Activated CD8-positive, alpha-beta memory T cell treated with anti-CD3 and anti-CD28 coated beads for 36 hours (primary cell): ENCODE measurements at regions not wholly inside any gene's neighbourhood (a gene's known extent, or its start where the extent isn't known, plus 50 kb on each side); places are given as distances from the start of the nearest gene placed in this dataset.

Experiments used
- CTCF ChIA-PET: fragments of 350-600 bp; sonication (Branson Sonifier 250); formaldehyde crosslinking; loops from one replicate; lab custom pipeline; 2021; ENCODE audit warnings: antibody characterized with exemption; lab: Charles Lee
- POLR2A ChIA-PET: fragments of 350-600 bp; sonication (Branson Sonifier 250); formaldehyde crosslinking; loops from one replicate; lab custom pipeline; 2021; ENCODE audit warnings: antibody characterized with exemption; lab: Charles Lee

DNA sequence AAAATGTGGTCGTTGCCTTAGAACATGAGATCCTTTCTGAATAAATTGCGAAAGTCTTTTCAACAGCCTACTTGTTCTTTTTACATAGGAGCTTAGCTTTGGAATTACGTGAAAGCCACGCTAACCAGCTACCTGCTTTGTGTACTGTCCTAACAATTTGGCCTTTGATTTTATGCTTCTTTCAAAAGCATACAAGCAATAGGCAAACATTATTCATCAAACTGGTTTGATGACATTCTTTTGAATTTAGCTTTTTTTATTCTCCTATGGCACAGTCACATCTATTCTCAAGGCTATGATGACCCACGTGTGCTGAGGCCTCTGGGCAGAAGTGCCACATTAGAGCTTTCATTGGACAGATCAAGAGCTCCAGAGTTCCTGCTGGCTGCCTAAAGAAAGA lies 178.0 kb upstream of the DPT start:
- CTCF ChIA-PET, result no interaction called here
- POLR2A ChIA-PET, result no interaction called here

DNA sequence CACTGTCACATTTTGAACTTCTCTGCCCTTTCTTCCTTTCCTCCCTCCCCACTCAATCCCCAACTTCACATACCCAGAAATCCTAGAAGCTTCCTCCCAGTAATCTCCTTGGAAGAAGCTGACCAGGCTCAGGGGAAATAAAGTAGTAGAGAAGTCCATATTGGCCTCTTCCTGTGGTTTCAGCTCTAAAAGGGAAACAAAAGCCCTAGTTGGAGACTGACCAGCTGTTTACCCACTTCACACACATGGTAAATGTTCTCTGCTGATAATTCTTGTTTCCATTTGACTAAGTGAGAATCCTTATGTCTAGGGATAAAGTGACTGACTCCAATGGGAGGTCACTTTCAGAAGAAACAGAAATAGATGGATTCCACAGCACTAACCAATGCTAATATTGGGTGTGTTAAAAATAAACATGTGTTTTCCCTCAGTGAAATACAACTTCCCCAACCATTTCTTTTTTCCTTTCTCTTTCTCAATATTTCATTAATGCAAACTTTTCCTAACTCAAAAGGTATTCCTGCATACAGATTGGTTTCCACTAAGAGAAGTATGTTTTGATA lies 178.9 kb upstream of the DPT start:
- ChIA-PET POLR2A (no interaction called here), CTCF (no interaction called here)

DNA sequence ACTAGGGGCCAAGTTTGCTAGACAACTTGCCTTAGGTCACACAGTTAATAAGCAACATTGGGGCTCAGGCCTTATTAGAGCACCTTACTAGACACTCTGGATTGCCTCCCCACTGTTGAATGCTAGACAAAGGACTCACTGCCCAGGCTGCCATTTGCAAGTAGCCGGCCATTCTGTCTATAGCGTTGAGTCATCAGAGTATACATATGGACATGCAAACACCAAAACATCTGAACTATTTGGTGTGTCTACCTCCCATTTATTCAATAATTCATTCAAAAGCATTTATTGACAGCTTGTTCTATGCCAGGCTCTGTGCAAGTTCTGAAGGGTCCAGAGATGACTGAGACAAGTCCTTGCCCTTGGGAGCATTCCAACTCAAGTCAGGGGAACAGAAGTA lies 181.4 kb upstream of the DPT start:
- CTCF ChIA-PET, result no interaction called here
- POLR2A ChIA-PET, result no interaction called here

DNA sequence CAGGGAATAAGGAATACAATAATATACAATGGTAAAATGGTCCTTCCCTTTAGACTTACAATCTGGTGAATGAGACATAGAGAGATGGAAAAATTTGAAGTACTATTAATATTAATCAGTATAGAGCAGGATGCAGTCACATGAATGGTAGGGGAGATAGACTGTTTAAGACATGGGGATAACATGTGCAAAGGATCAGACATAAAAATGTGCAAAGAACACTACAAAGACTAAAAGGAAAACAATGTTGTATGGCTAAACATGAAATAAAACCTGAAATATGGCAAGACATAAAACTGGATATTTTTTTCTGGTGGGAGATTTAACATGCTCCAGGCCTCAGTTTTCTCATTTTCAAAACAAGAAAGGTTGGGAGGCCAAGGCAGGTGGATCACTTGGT lies 182.4 kb upstream of the DPT start:
- CTCF ChIA-PET, result no interaction called here

DNA sequence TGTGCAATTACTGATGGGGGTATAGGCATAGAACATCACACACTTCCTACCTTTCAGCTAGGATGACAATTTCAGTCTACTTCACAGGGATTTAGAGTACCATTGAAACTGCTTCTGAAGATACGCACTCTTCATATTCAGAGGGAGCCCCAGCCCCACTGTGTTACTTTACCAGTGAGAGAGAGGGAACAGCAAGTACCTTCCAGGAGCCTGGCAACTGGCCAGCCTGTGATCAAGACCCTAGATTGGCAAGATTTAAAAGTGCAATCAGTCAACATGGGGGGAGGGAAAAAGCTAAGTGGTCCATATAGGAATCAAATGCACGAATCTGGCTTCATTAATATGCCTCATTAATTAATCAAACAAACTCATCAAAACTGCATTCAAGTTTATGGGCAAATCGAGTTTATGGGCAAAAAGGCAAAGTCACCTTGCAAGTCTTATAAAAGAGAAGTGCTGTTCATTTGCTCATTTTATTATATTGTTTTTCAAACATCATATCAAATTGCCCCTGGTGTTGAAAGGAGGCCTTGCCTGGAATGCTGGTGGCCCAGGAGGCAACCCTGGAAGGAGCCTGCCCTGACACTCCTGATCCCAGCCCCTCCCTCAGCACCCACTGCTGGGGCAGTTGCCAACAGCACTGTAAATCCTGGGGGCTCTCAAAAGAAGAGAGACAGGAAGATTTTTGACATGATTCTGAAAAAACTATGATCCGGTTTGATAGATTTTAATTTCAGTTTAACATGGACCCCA lies 184.9 kb upstream of the DPT start:
- ChIA-PET CTCF (no interaction called here), POLR2A (no interaction called here)

More for the DNA sequence above, 182.4 kb upstream of the DPT start:
- POLR2A ChIA-PET, result interaction anchor here (0.7 kb wide), 1 partner anchor 129 kb away, joined by 11 read pairs; no protein-coding TSS in a partner anchor

DNA sequence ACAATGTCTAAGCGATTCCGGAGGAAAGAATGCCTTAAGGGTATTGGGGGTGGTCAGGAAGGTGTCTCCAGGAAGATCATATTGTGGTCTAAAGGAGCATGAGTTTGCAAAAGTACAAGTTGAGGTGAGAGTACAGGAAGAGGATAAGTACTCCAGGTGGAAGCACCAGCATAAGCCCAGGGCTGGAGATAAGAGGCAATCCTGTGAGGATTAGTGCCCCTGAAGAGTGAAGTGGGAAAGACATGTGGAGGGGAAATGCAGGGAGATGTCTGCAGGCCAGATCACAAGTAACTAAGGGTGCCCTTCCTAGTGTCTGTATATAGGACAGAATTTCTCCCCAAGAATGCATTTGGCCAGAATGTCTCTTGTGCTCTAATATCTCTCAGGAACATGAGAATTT lies 188.3 kb upstream of the DPT start:
- POLR2A ChIA-PET, result no interaction called here
- CTCF ChIA-PET, result no interaction called here

DNA sequence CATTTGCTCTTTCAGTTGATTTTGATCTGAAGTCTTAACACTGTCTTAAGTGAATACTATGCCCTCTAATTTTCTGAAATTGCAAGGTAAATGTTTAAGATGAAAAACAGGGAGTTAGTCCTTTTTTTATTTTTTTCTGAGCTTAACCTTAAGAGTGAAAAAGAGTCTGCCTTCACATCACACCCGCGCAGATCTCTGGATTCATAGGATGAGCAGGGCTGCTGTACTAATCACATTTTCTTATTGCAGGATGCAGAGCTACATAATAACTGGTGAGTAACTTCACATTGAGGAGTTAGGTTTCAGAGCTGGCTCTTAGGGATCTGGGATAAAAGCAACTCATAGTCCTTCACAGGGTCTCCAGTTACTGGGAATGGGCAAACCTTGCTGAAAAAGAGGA lies 188.7 kb upstream of the ATP1B1 start:
- CTCF ChIA-PET, result no interaction called here
- POLR2A ChIA-PET, result no interaction called here

DNA sequence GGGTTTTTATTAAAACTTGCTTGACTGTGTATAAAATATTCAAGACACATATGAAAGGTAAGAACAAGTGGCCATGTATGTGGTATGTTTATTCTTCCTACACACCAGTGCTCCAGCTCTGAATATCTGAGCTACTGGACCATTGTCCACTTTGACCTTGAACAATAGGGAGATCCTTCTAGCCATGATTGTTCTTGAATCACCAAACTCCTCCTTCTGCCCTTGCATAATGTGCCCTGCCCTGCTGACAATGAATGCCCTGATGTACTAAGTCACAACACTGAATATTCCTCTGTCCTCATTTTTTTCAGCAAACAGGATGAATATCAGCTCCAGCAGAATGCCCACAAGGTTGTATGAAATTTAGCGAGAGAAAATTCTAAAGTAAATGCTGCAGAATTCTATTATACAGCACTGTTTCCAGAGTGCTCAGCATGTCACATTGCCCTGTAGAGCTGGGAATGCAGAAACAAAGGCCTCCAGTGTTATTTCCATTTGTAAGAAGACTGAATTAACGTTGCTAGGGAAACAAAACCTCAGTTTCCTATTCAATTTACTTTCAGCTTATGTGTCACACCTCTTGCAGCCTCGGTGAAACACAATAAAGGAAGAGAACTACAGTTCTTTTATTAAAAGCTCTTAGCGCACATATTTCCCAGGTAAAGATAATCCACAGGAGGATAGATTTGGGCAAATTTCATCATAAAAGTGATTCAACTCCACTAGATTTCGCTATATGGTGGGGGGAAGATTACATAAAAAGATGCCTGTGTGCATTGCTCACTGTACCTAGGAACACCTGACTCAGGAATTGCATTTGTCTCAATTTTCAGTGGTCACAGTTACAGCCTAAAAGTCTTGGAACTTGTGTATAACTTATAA lies 187.4 kb upstream of the ATP1B1 start:
- POLR2A ChIA-PET, result no interaction called here
- CTCF ChIA-PET, result no interaction called here

DNA sequence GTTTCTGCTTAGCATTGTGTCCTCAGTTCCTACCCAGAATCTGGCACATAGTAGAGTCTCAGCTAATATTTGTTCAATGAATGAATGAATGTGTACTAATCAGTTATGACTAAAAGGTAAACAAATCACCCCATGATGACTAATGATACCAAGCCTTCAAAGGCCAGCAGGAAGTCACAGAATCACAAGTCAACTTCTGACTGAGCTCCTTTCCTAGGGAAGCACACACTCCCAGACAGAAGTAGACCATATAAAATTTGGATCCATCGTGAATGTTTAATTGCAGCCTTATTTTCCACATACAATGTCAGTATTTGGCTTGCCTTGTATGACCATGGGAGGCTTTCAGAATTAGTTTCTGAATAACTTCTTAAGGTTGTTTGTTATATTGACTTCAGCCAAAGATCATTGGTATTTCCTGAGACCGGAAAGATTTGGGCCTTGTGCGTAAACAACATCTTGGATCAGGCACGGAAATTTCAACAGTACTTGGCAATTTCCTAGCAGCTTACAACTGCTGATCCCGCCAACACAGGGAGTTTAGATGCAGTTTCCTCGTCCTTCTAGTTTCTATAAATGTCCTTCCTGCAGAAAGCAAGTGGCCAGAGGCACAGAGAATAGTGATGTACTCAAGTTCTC lies 185.9 kb upstream of the ATP1B1 start:
- ChIA-PET POLR2A (no interaction called here), CTCF (no interaction called here)

DNA sequence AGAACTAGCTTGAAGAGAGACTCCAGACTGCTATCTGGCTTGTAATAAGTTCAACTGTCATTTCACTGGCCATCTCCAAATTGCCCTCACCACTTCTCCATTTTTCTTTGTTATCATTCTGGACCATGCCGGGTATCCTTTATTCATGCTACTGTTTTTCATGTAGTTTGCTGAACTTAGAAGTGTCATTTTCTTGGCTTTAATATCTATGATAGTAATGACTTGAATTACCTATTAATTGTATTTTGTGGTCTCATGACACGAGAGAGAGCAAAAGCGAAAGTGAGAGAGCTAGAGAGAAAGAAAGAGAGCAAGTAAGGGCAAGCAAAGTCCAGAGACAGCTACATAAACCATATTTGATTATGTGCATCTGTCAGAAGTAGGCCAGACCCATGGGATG lies 184.9 kb upstream of the ATP1B1 start:
- POLR2A ChIA-PET, result no interaction called here
- CTCF ChIA-PET, result no interaction called here

DNA sequence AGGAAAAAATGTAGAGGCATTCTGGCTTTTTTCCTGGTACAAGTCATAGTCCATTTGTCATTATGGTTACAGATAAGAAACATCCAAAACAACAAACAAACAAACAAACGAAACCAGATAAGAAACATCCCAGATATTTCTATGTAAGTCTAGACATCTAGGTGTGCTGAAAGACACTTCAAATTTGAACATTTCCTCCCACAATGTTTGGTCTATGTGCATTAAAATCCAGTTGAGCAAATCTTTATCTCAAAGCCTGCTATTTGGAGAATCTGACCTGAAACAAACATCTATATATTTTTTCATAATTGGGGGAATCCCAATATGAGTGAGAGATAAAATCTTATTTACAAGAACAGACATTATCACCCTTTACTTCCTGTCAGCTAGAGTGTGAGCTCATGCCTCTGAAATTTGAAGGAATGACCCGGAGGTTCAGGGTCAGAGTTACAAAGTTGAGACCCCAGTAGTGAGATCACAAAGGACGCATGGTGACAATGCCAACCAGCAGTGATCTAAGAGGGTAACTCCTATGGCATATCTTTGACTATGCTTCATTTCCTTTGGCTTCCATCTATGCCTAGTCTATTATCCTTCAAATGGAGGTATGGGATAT lies 182.9 kb upstream of the ATP1B1 start:
- ChIA-PET POLR2A (no interaction called here), CTCF (no interaction called here)

DNA sequence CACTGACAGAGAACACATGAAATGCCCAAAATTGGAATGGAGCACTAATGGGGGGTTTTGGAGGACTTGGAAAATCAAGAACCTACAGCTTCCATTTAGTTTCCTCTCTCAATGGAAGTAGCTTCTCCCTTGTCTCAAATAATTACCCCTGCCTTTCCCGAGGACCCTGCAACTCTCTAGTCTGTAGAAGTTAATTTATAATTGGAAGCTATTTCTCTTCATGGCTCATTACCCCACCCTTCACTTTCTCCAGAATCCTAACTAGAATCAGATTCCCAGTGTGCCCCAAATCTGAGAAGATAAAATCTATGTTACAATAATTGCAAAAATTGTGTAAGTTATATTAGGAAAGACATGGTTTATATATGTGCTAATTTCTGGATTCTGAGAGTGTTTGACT lies 181.5 kb upstream of the ATP1B1 start:
- POLR2A ChIA-PET, result no interaction called here
- CTCF ChIA-PET, result no interaction called here

DNA sequence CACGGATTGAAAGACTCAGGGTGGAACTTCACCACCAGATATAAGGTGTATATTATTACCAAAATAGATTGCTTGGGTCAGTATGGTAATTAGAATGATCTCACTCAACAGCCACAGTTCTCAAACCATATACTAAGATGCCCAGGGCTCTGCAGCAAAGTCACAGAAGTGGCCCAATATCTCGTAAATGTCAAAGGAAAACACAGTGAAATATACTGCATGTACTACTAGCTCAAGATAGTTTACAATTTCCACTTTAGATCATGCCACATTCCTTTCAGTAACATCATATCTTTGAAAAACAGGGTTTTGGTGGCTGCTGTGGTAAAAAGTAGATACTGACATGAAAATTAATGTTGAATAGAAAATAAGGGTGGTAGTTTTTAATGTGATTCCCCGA lies 180.3 kb upstream of the ATP1B1 start:
- POLR2A ChIA-PET, result no interaction called here
- CTCF ChIA-PET, result no interaction called here

DNA sequence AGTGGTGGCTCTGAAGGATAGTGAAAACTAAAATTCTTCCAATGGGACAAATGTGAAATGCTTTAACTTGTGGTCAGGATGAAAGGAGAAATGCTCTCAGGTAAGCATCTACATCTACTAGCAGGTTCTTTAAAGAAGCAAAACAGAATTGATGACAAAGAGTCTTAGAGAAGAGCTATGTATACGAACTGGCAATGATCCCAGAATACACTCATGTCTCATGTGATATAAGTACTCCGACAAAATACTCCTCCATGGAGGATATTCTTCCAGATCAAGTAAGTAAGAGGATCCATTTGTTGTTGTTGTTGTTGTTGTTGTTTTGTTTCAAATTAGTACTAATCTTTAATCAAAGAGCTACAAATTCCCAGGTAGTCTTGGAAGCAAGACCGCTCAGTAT lies 174.0 kb upstream of the ATP1B1 start:
- CTCF ChIA-PET, result no interaction called here
- POLR2A ChIA-PET, result no interaction called here

DNA sequence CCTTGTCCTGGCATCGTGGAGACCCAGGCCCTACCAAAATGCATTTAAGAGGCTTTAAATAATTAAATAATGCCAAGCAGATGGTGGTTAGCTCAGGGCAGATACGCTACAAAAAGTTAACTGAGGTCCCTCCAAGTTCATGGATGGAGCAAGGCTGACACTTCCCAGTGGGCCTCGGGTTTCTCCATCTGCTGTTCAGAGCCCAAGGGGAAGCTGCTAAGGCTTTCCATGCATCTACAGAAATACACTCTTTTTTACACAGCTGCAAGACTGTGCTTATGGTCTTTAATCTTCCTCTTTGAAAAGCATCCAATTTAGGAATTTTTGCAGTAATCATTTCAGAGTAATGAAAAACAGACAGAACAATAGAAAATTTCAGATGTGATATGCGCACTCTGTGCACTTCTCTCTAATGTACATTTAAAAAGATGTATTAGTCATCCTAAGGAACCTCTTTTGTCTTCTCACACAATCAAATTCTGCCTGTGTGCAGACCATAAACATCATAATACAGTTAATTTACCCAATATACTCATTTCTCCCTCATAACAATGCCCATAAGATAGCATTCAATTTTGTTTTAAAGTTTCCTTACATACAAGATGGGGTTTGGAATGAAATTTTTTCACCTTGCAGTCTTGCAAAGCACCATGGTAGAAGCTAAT lies 173.2 kb upstream of the ATP1B1 start:
- CTCF ChIA-PET, result no interaction called here

DNA sequence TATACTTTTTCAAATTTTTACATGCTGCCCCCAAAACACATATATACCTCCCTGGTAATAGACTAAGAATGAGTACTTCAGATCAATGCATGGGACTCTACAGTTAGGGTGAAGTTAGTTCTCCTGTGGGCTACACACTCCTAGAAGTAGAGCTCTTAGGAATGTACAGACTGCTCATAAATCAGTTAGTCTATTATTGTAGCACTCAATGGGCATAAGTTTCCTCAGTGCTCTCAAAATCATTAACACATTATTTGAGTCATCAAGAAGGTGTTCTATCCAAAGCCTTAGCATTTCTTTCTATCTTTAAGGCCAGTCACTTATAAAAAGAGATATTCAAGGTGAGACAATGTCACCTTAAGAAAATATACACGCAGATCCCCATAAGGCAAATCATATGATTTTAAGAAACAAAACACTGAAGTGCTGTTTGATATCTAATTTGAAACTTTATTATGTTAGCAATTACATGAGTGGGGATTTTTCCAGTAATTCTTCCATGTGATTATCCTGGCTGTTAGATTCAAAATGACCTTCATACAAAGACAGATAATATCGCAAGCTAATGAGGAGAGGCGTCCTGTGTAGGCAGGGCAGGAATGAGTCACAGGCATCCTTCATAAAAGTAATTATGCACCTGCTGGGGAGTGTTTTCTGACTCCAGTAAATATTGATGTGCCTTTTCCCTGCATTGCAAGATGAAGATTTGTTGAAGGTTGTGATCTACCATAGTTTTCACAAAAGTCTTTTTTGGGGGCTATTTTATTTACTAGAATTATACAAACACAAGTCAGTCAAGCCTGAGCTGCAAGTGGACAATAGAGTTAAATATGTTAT lies 167.2 kb upstream of the ATP1B1 start:
- CTCF ChIA-PET, result no interaction called here

More for the DNA sequence above, 173.2 kb upstream of the ATP1B1 start:
- POLR2A ChIA-PET, result no interaction called here

DNA sequence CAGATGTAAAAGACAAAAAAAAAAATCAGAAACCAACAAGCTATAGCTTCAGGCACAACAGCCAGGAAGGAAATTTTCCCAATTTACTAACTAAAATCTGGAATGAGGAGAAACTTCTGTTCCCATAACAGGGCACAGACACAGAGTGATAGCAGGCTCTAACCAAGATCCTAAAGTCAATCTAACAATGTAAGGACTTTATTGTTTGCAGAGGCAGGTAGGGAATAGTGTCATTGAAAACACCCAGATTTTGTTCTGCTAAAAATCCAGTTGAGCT lies 166.6 kb upstream of the ATP1B1 start:
- POLR2A ChIA-PET, result no interaction called here
- CTCF ChIA-PET, result no interaction called here

More for the DNA sequence above, 167.2 kb upstream of the ATP1B1 start:
- POLR2A ChIA-PET, result no interaction called here

DNA sequence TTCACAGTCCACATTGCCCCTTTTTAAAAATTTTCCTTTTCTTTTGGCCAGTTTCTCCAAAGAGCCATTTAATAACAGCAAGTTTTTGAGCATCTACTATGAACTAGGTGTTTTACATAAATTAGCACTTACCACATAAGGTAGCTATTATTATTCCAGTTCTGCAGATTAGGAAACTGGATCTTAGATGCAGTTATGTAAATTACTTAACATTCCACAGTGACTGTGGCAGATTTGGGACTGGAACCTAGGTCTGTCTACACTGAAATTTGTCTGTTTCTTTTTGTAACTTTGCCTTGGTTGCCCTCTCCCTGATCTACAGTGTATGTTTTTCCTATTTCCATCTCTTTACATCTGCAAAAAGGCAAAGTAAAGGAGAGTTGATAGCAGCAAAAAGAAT lies 164.8 kb upstream of the ATP1B1 start:
- ChIA-PET CTCF (no interaction called here), POLR2A (no interaction called here)

DNA sequence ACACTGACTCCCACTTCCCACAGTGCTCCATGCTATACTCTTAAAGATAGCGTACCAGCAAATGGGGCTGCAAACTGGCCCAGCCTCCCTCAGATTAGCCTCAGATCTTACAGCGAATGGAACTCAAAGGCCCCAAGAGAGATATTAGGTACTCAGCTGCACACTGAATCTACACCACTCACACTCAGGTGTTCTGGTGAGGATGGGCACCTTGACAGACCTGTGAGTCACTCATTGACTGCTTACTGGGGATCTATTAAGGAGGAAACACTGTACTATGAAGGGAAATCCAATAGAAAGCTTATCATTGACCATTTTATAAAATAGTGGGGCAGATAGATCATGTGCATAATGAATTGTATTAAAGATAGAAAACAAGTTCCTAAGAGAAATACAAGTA lies 164.3 kb upstream of the ATP1B1 start:
- POLR2A ChIA-PET, result no interaction called here
- CTCF ChIA-PET, result no interaction called here
